GM12892 (cell line): ENCODE measurements at regions not wholly inside any gene's neighbourhood (a gene's known extent, or its start where the extent isn't known, plus 50 kb on each side); places are given as distances from the start of the nearest gene placed in this dataset.

Source experiments
- POLR2A ChIP-seq: IDR thresholded peaks from 2 replicates; pipeline ENCODE4 v1.6.1; 2011; ENCODE audit warnings: low read depth, low read length, control low read depth
- POLR2AphosphoS5 ChIP-seq: IDR thresholded peaks from 2 replicates; pipeline ENCODE4 v1.6.1; 2011; ENCODE audit warnings: low read depth, low read length, control low read depth
- TAF1 ChIP-seq: IDR thresholded peaks from 2 replicates; pipeline ENCODE4 v1.6.1; 2011; ENCODE audit warnings: low read depth, mild to moderate bottlenecking, control low read depth, low read length, borderline replicate concordance

DNA sequence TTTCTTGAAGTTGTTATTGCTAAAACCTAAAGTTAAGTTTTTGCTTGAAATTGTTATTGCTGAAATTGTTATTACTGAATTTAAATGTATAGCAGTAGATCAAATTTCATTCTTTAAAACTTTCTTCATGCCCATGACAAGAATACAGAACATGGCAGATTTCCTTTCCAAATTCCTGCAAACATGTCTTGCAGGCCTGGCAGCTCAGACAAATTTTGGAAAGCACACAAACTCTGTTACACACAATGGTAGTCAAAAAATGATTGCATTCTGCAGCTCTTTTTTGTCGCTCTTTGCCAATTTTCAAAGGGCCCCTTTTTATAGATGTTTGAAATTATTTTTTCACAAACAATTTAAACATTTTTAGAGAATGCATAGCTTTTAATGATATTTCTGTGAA lies 1292.3 kb upstream of the B3GALT2 start:
- TF ChIP-seq POLR2A (no peak), POLR2AphosphoS5 (no peak), TAF1 (no peak)
